SH-SY5Y (cell line): ENCODE measurements at regions not wholly inside any gene's neighbourhood (a gene's known extent, or its start where the extent isn't known, plus 50 kb on each side); places are given as distances from the start of the nearest gene placed in this dataset.

Source experiments
- GATA2 ChIP-seq: IDR thresholded peaks from 2 replicates; pipeline ENCODE4 v1.6.1; 2011; ENCODE audit warnings: mild to moderate bottlenecking, low read depth, low read length
- GATA3 ChIP-seq: IDR thresholded peaks from 2 replicates; pipeline ENCODE4 v1.6.1; 2011; ENCODE audit warnings: low read depth, mild to moderate bottlenecking, low read length, moderate library complexity

DNA sequence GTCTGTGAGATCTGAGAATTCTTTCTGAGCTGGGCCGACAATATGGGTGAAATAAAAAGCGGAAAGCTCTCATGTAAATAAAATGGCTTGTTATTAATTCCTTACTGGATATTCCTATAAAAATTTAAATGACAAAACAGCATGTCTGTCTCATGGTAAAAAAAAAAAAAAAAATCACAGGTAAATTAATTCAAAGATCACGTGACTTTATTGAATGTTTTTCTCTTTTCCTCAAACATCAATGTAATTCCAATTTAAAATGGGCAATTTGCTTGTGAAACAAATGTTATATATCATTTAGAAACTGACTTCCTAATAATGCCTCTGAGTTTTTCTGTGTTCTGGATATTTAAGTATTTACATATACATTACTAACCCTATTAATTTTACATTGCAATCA, 280.3 kb downstream of the NR2F2 start:
- TF ChIP-seq GATA2 (no peak), GATA3 (no peak)
